ENCODE measurements at regions not wholly inside any gene's neighbourhood (a gene's known extent, or its start where the extent isn't known, plus 50 kb on each side); places are given as distances from the start of the nearest gene placed in this dataset.

DNA sequence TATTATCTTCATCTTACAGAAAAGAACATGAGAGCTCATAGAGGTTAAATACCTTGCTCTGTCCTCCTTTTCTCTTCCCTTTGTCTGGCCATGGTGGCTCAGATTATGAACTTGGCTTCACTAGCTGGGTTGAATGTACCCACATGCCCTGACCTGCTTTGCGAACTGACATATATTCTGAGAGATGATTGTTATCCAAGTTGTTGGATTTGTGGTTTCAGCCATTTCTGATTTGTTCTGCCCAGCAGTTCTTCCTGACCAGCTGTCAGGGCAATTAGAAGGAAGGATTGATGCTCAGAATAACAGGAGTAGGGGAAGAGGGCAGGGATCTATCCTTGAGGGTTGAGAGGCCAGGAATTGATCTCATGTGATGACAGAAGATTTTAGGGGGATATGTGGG lies 236.8 kb upstream of the FAM98A start:
- no peak for TF ChIP-seq CTCF (conservative IDR thresholded peaks at IDR 0.05; ENCODE audit: low read length)
- TF ChIP-seq EZH2phosphoT487 (IDR thresholded peaks at IDR 0.05; ENCODE audit: borderline replicate concordance, low read depth, low read length): no peak

All from OCI-LY7 (cell line).